GM12878 (cell line): ENCODE measurements at regions not wholly inside any gene's neighbourhood (a gene's known extent, or its start where the extent isn't known, plus 50 kb on each side); places are given as distances from the start of the nearest gene placed in this dataset.

ENCODE experiments used
- ATAC-seq: fragments of 200-7000 bp; cut with Tn5 transposase; 3 replicates; pipeline ENCODE4 v1.9.1; 2020; ENCODE audit warnings: mild to moderate bottlenecking, moderate library complexity
- BruUV-seq: library from RNA; stranded (reverse); fragments of 400-500 nt; replicated peaks from 2 replicates; lab custom pipeline; 2021; lab: Mats Ljungman, UMichigan
- CTCF ChIA-PET: fragments of 300-600 bp; sonication (Branson Sonifier 250); formaldehyde crosslinking; extraction: SDS; loops from one replicate; lab custom pipeline; 2021; ENCODE audit warnings: inconsistent platforms; lab: Yijun Ruan, JAX
- POLR2A ChIA-PET: fragments of 350-600 bp; formaldehyde crosslinking; extraction: SDS; loops from one replicate; lab custom pipeline; 2021; ENCODE audit warnings: inconsistent platforms; lab: Charles Lee
- RAD21 ChIA-PET: fragments of 300-600 bp; sonication (Branson Sonifier 250); formaldehyde crosslinking; loops from one replicate; lab custom pipeline; 2023; ENCODE audit warnings: antibody characterized with exemption; ENCODE audit not compliant: unreplicated experiment; lab: Charles Lee
- SMC1A ChIA-PET: fragments of 300-600 bp; sonication (Branson Sonifier 250); formaldehyde crosslinking; loops from one replicate; lab custom pipeline; 2023; ENCODE audit not compliant: unreplicated experiment, uncharacterized antibody; lab: Charles Lee
- DNase-seq: peaks from one replicate; pipeline ENCODE4 v3.0.0-alpha.2; 2011; ENCODE audit warnings: low read depth, low spot score
- FAIRE-seq: peaks from 3 replicates; lab custom pipeline; 2011; peaks lifted over from hg19 to GRCh38; lab: Jason Lieb, UNC
- H2AFZ ChIP-seq: 2 replicates; pipeline ENCODE4 v1.6.0; 2011; ENCODE audit warnings: low read depth, low read length, control low read depth; ENCODE audit not compliant: control insufficient read depth
- H3K27ac ChIP-seq: 2 replicates; pipeline ENCODE4 v1.5.1; 2011; ENCODE audit warnings: control low read depth; ENCODE audit not compliant: control insufficient read depth, insufficient read depth
- H3K27me3 ChIP-seq, 2 experiments: replicated peaks in 1 of 2; 2 replicates each; pipeline versions ENCODE4 v1.6.0 to v1.6.1; 2011; ENCODE audit warnings: low read length in 1 of 2; ENCODE audit not compliant: control insufficient read depth in 2 of 2, insufficient read depth in 2 of 2
- H3K36me3 ChIP-seq, 2 experiments: 2 replicates each; pipeline ENCODE4 v1.5.1; 2011; ENCODE audit warnings: low read length in 1 of 2; ENCODE audit not compliant: control insufficient read depth in 2 of 2, insufficient read depth in 2 of 2
- H3K4me1 ChIP-seq: 2 replicates; pipeline ENCODE4 v1.6.1; 2011; ENCODE audit warnings: mild to moderate bottlenecking, low read length, moderate library complexity, mixed read lengths; ENCODE audit not compliant: control insufficient read depth, insufficient read depth
- H3K4me2 ChIP-seq: 2 replicates; pipeline ENCODE4 v1.6.0; 2011; ENCODE audit warnings: control low read depth; ENCODE audit not compliant: control insufficient read depth, insufficient read depth
- H3K4me3 ChIP-seq: fragments of 200-600 bp; sonication (generic); 2 replicates; pipeline ENCODE4 v1.5.1; 2016
- H3K79me2 ChIP-seq: 2 replicates; pipeline ENCODE4 v1.6.0; 2011; ENCODE audit warnings: low read length; ENCODE audit not compliant: control insufficient read depth, insufficient read depth
- H3K9ac ChIP-seq: 2 replicates; pipeline ENCODE4 v1.8.0; 2011; ENCODE audit warnings: low read length, control low read depth, mixed read lengths; ENCODE audit not compliant: control insufficient read depth, insufficient read depth
- H3K9me3 ChIP-seq: replicated peaks from 3 replicates; pipeline ENCODE4 v1.5.1; 2011; ENCODE audit warnings: mild to moderate bottlenecking, low read length; ENCODE audit not compliant: control insufficient read depth, insufficient read depth
- H4K20me1 ChIP-seq: 2 replicates; pipeline ENCODE4 v1.6.0; 2011; ENCODE audit not compliant: control insufficient read depth, insufficient read depth
- CBFB ChIP-seq: IDR thresholded peaks from 2 replicates; pipeline ENCODE4 v1.6.1; 2016; ENCODE audit warnings: antibody characterized with exemption, low read depth
- CBX5 ChIP-seq: sonication (generic); IDR thresholded peaks from 2 replicates; pipeline ENCODE4 v1.6.1; 2016; ENCODE audit warnings: low read depth, moderate library complexity, mild to moderate bottlenecking, inconsistent platforms
- EED ChIP-seq: sonication (generic); IDR thresholded peaks from 2 replicates; pipeline ENCODE4 v1.6.1; 2016; ENCODE audit warnings: antibody characterized with exemption, low read depth
- EP300 ChIP-seq, 2 experiments: fragments of 150-350 bp in 1 of 2; IDR thresholded peaks; 2 replicates each; pipeline ENCODE4 v1.6.1; 2011 to 2012; ENCODE audit warnings: low read depth in 2 of 2, low read length in 2 of 2, borderline replicate concordance in 1 of 2, improper control_type of control experiment in 1 of 2, inconsistent platforms in 1 of 2; ENCODE audit not compliant: control insufficient read depth in 1 of 2
- HDAC2 ChIP-seq: fragments of 200-600 bp; sonication (generic); IDR thresholded peaks from 2 replicates; pipeline ENCODE4 v1.6.1; 2017
- NBN ChIP-seq: fragments of 450-650 bp; IDR thresholded peaks from 2 replicates; pipeline ENCODE4 v1.6.1; 2016
- NR2C2 ChIP-seq: IDR thresholded peaks from 2 replicates; pipeline ENCODE4 v1.6.1; 2011; ENCODE audit warnings: borderline replicate concordance, low read depth; ENCODE audit not compliant: control insufficient read depth, insufficient read length
- SIN3A ChIP-seq: IDR thresholded peaks from 2 replicates; pipeline ENCODE4 v1.6.1; 2012; ENCODE audit warnings: low read depth, low read length, improper control_type of control experiment
- SP1 ChIP-seq: IDR thresholded peaks from one replicate; pipeline ENCODE4 v1.6.1; 2011; ENCODE audit warnings: low read depth, low read length
- STAT1 ChIP-seq: fragments of 450-650 bp; conservative IDR thresholded peaks from 2 replicates; pipeline ENCODE4 v1.6.1; 2014; ENCODE audit warnings: antibody characterized with exemption, mild to moderate bottlenecking
- ZNF207 ChIP-seq: fragments of 450-650 bp; IDR thresholded peaks from 2 replicates; pipeline ENCODE4 v1.6.1; 2014; ENCODE audit warnings: antibody characterized with exemption, mild to moderate bottlenecking, borderline replicate concordance
- WGBS: methylation state at CpG from one replicate; pipeline ENCODE4 v1.1.6; 2016; ENCODE audit warnings: low lambda C conversion rate; ENCODE audit not compliant: insufficient replicate concordance, insufficient coverage; ENCODE audit errors: missing lambda C conversion rate; 5-methylcytosine and 5-hydroxymethylcytosine counted together
- in situ Hi-C: fragments of 300-500 bp; cut with MboI; formaldehyde crosslinking; loops from 9 replicates; pipeline ENCODE4 v1.14.3; 2018; ENCODE audit warnings: mixed read lengths
- intact Hi-C: fragments of 100-400 bp; cut with micrococcal nuclease; formaldehyde crosslinking; loops from one replicate; pipeline ENCODE4 v1.14.2; 2022; ENCODE audit not compliant: unreplicated experiment
- TF ChIP-seq, protein P1 (sequence below): fragments of 450-650 bp; IDR thresholded peaks from 2 replicates; pipeline ENCODE4 v1.6.1; 2016; ENCODE audit warnings: mild to moderate bottlenecking, moderate library complexity, borderline replicate concordance

DNA sequence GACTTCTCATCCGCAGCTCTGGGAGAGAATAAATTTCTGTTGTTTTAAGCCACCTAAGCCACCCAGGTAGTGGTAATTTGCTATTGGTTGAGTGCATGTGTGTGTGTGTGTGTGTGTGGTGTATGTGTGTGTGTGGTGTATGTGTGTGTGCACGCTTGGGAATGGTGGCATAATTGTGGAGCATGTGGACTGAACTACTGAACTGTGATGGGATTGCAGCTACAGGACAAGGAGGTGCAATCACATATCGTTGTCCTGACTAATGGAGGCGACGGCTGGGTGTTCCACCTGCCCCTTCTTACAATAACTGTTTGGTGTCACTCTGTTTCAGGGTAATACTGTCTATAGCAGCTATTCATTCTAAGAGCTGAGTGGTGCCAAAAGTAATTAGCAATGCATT is 448.7 kb upstream of the PFKP start:
- Histone ChIP-seq H3K27ac (no peak overlapping the region), H4K20me1 (no peaks in the 10 kb centered on the region), H3K9ac (no peak overlapping the region), H3K79me2 (no peaks in the 10 kb centered on the region), H3K4me1 (no peaks in the 10 kb centered on the region), H2AFZ (no peak overlapping the region), H3K36me3 (no peaks in the 10 kb centered on the region), H3K4me3 (no peak overlapping the region), H3K4me2 (no peak overlapping the region), H3K27me3 (no peaks in the 10 kb centered on the region), H3K9me3 (no peaks in the 10 kb centered on the region)
- DNase-seq (no peak), ATAC-seq (no peak), FAIRE-seq (no peak)
- RAD21 ChIA-PET = no interaction called here
- in situ Hi-C loops (no loop called here), intact Hi-C loops (loop anchor here (1.0 to 2.0 kb wide), 3 partner anchors 309 to 424 kb away; no protein-coding TSS in a partner anchor)
- POLR2A ChIA-PET = no interaction called here
- CTCF ChIA-PET = interaction anchor here (0.6 to 2.3 kb wide), 2 partner anchors 172 to 425 kb away, joined by 3 to 6 read pairs; no protein-coding TSS in a partner anchor
- no TSS peak for BruUV-seq
- TF ChIP-seq CBFB (no peak), CBX5 (no peak), EP300 (IDR thresholded peaks at IDR 0.05; ENCODE audit: borderline replicate concordance in 1 of 2, control insufficient read depth in 1 of 2, low read depth in 2 of 2, low read length in 2 of 2) (no peak), NR2C2 (no peak), STAT1 (no peak), NBN (no peak), SP1 (no peak), ZNF207 (no peak), HDAC2 (no peak), SIN3A (no peak), EED (no peak)
- TF ChIP-seq, protein P1, sequence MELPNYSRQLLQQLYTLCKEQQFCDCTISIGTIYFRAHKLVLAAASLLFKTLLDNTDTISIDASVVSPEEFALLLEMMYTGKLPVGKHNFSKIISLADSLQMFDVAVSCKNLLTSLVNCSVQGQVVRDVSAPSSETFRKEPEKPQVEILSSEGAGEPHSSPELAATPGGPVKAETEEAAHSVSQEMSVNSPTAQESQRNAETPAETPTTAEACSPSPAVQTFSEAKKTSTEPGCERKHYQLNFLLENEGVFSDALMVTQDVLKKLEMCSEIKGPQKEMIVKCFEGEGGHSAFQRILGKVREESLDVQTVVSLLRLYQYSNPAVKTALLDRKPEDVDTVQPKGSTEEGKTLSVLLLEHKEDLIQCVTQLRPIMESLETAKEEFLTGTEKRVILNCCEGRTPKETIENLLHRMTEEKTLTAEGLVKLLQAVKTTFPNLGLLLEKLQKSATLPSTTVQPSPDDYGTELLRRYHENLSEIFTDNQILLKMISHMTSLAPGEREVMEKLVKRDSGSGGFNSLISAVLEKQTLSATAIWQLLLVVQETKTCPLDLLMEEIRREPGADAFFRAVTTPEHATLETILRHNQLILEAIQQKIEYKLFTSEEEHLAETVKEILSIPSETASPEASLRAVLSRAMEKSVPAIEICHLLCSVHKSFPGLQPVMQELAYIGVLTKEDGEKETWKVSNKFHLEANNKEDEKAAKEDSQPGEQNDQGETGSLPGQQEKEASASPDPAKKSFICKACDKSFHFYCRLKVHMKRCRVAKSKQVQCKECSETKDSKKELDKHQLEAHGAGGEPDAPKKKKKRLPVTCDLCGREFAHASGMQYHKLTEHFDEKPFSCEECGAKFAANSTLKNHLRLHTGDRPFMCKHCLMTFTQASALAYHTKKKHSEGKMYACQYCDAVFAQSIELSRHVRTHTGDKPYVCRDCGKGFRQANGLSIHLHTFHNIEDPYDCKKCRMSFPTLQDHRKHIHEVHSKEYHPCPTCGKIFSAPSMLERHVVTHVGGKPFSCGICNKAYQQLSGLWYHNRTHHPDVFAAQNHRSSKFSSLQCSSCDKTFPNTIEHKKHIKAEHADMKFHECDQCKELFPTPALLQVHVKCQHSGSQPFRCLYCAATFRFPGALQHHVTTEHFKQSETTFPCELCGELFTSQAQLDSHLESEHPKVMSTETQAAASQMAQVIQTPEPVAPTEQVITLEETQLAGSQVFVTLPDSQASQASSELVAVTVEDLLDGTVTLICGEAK = no peak
- 29% methylated on average over 5 of the region's 5 CpGs for WGBS
- SMC1A ChIA-PET = no interaction called here
